ENCODE measurements at regions not wholly inside any gene's neighbourhood (a gene's known extent, or its start where the extent isn't known, plus 50 kb on each side); places are given as distances from the start of the nearest gene placed in this dataset.

DNA sequence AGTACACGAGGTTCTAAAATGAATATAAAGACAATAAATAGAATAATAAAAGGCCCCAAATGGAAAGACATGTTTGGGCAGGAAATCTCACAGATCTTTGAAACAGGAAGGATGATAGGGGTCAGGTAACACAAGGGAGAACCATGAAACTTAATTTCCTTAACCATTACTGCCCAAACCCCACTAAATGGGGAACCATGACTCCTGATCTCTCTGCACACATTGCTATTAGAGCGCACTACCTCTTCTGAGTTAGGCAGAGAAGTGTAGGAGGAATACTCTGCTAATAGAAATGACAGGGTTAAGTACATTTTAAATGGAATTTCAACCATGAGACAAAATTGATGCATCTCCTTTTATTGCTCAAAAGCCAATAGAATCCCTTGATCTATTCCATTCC, 213.7 kb upstream of the SETBP1 start:
- H3K4me1 ChIP-seq, result no peaks in the 10 kb centered on the region
- no peaks in the 10 kb centered on the region for H3K36me3 ChIP-seq (ENCODE audit: low read depth, missing control alignments)
- no peaks in the 10 kb centered on the region for H3K9me3 ChIP-seq
- H3K27me3 ChIP-seq, result no peaks in the 10 kb centered on the region
- intact Hi-C loops (cut with DNase I; ENCODE audit: low total_unique reads), result no loop called here
- 60 to 85% methylated on average over 2 of the region's 2 CpGs for WGBS, 2 donors
- TF ChIP-seq, protein P1, sequence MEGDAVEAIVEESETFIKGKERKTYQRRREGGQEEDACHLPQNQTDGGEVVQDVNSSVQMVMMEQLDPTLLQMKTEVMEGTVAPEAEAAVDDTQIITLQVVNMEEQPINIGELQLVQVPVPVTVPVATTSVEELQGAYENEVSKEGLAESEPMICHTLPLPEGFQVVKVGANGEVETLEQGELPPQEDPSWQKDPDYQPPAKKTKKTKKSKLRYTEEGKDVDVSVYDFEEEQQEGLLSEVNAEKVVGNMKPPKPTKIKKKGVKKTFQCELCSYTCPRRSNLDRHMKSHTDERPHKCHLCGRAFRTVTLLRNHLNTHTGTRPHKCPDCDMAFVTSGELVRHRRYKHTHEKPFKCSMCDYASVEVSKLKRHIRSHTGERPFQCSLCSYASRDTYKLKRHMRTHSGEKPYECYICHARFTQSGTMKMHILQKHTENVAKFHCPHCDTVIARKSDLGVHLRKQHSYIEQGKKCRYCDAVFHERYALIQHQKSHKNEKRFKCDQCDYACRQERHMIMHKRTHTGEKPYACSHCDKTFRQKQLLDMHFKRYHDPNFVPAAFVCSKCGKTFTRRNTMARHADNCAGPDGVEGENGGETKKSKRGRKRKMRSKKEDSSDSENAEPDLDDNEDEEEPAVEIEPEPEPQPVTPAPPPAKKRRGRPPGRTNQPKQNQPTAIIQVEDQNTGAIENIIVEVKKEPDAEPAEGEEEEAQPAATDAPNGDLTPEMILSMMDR (IDR thresholded peaks at IDR 0.05), result no peak
- no peak for TF ChIP-seq POLR2A (IDR thresholded peaks at IDR 0.05)
- no peak overlapping the region for H3K27ac ChIP-seq
- no peak for DNase-seq
- no peak overlapping the region for H3K4me3 ChIP-seq

DNA sequence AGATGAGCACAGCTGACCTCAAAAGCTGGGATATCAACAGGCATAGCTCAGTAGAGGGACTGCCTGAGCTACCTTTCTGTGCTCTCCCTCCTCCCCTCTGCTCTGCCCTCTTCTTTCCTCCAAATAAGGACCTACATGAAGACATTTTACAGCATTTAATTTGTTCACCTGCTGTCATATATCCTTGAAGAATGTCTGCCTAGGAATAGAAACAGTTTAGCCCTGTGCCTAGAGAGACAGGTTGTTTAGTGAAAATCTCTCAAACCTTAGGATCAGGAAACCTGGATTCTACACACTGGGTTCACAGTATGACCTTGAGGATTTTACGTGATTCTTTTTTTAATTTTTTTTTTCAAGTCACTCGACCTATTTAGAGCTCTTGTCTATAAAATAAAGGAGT, 213.0 kb upstream of the SETBP1 start:
- WGBS, 2 donors, result 71 to 76% methylated on average over 2 of the region's 2 CpGs
- intact Hi-C loops (cut with DNase I; ENCODE audit: low total_unique reads), result no loop called here
- no peak overlapping the region for H3K27ac ChIP-seq
- no peaks in the 10 kb centered on the region for H3K36me3 ChIP-seq (ENCODE audit: low read depth, missing control alignments)
- no peak for DNase-seq
- H3K4me1 ChIP-seq, result no peaks in the 10 kb centered on the region
- TF ChIP-seq POLR2A (IDR thresholded peaks at IDR 0.05), result no peak
- TF ChIP-seq, protein P1 (IDR thresholded peaks at IDR 0.05), result no peak
- no peaks in the 10 kb centered on the region for H3K9me3 ChIP-seq
- H3K4me3 ChIP-seq, result no peak overlapping the region
- no peaks in the 10 kb centered on the region for H3K27me3 ChIP-seq

DNA sequence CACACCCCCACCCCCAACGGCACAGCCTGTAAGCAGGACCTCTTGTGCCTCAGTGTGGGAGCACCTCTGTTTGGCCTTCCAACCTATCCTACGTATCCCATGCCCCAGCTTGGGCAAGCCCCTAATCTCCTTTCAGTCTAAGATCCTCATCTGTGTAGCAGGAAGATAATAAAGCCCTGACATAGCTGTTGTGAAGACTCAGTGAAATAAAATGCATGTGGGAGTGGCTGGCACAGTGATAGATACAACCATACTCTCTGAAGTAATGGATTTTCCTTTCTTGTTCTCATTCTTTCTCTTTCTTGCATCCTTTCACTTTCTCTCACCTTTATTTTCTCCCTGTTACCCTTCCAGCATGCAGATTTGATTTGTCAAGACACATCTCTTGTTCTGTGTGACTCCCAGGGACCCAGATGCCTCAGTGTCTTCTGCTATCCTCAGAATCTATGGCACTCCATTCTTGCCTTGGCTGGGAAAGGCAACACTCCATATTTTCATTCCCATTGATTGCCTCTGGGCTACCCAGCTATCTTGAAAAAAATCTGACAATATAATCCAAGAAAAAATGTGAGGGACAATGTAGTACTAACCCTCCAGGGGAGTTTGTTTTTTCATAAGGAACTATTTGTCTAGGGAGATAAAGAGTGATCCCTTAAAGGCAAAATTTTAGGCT, 207.2 kb upstream of the SETBP1 start:
- Histone ChIP-seq H3K4me3 (no peak overlapping the region), H3K27me3 (no peaks in the 10 kb centered on the region), H3K9me3 (no peaks in the 10 kb centered on the region), H3K4me1 (no peaks in the 10 kb centered on the region), H3K27ac (no peak overlapping the region), H3K36me3 (ENCODE audit: low read depth, missing control alignments) (no peaks in the 10 kb centered on the region)
- TF ChIP-seq, protein P1 (IDR thresholded peaks at IDR 0.05), result no peak
- no peak for DNase-seq
- intact Hi-C loops (cut with DNase I; ENCODE audit: low total_unique reads), result no loop called here
- WGBS, 2 donors, result 69 to 78% methylated on average over 2 of the region's 2 CpGs

DNA sequence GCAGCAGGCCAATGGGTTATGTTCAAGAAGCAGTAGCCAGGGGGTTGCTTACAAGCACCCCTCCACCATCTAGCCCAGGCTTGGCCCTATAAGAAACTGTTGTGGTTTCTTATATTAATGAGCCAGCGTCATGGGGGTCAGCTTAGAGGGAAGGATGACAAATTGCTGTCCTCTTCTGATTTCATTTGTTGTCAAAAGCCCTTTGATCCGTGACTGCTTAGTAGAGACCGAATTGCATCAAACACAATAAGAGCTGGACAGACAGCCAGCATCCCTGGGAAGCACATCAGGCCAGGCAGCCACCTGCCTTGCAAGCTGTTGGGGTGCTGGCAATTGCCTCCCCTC, 206.6 kb upstream of the SETBP1 start:
- no peaks in the 10 kb centered on the region for H3K36me3 ChIP-seq (ENCODE audit: low read depth, missing control alignments)
- TF ChIP-seq, protein P1 (IDR thresholded peaks at IDR 0.05), result no peak
- no peak for TF ChIP-seq POLR2A (IDR thresholded peaks at IDR 0.05)
- no peak for DNase-seq
- WGBS, 2 donors, result 53 to 84% methylated on average over 3 of the region's 3 CpGs
- no peaks in the 10 kb centered on the region for H3K27me3 ChIP-seq
- H3K27ac ChIP-seq, result no peak overlapping the region
- no peak overlapping the region for H3K4me3 ChIP-seq
- intact Hi-C loops (cut with DNase I; ENCODE audit: low total_unique reads), result no loop called here
- no peaks in the 10 kb centered on the region for H3K4me1 ChIP-seq
- H3K9me3 ChIP-seq, result no peaks in the 10 kb centered on the region

DNA sequence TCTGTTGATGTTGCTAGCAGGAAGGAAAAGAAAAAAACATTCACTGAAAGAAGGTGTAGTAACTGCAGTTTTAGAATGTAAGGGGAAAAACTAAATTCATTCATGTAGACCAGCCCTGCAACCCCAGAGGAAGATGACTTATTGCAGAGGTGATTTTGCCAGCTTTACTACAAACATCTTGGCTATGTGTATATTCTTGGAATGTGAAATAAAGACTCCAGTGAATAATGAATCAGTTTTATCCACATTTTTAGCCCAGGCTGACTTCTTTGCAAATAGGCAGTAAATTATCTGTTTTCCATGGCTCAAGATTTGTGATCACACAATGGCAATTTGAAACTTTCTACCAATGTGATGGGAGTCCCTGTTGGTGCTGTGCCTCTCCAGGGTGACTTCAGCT, 206.1 kb upstream of the SETBP1 start:
- Histone ChIP-seq H3K4me3 (no peak overlapping the region), H3K27ac (no peak overlapping the region), H3K36me3 (ENCODE audit: low read depth, missing control alignments) (no peaks in the 10 kb centered on the region), H3K27me3 (no peaks in the 10 kb centered on the region), H3K9me3 (no peaks in the 10 kb centered on the region), H3K4me1 (no peaks in the 10 kb centered on the region)
- TF ChIP-seq POLR2A (IDR thresholded peaks at IDR 0.05), result no peak
- TF ChIP-seq, protein P1 (IDR thresholded peaks at IDR 0.05), result no peak
- intact Hi-C loops (cut with DNase I; ENCODE audit: low total_unique reads), result no loop called here
- DNase-seq, result no peak
